ENCODE measurements at regions not wholly inside any gene's neighbourhood (a gene's known extent, or its start where the extent isn't known, plus 50 kb on each side); places are given as distances from the start of the nearest gene placed in this dataset.

- DNase-seq (ENCODE audit: low read depth in 4 of 4, low spot score in 3 of 4): no peak
Observed at GRCh38 chr5:143992496-143992895, 178.0 kb downstream of the YIPF5 start.

- no peak for DNase-seq (ENCODE audit: low read depth in 4 of 4, low spot score in 3 of 4)
Observed at GRCh38 chr5:144002876-144003275, 167.6 kb downstream of the YIPF5 start.

GRCh38 chr5:144003636-144004035 is 166.8 kb downstream of the YIPF5 start:
- no peak for DNase-seq (ENCODE audit: low read depth in 4 of 4, low spot score in 3 of 4)

- DNase-seq (ENCODE audit: low read depth in 4 of 4, low spot score in 3 of 4): no peak
Observed at GRCh38 chr5:144004146-144004545, 166.3 kb downstream of the YIPF5 start.

GRCh38 chr5:144004751-144005150 is 165.7 kb downstream of the YIPF5 start:
- no peak for DNase-seq (ENCODE audit: low read depth in 4 of 4, low spot score in 3 of 4)

- DNase-seq (ENCODE audit: low read depth in 4 of 4, low spot score in 3 of 4): no peak
Observed at GRCh38 chr5:144009116-144009515, 161.3 kb downstream of the YIPF5 start.

GRCh38 chr5:144011388-144011787 is 159.1 kb downstream of the YIPF5 start:
- no peak for DNase-seq (ENCODE audit: low read depth in 4 of 4, low spot score in 3 of 4)

- no peak for DNase-seq (ENCODE audit: low read depth in 4 of 4, low spot score in 3 of 4)
Observed at GRCh38 chr5:144013816-144014215, 156.6 kb downstream of the YIPF5 start.

GRCh38 chr5:144015961-144016360 is 154.5 kb downstream of the YIPF5 start:
- DNase-seq (ENCODE audit: low read depth in 4 of 4, low spot score in 3 of 4): no peak

- DNase-seq (ENCODE audit: low read depth in 4 of 4, low spot score in 3 of 4): no peak
Observed at GRCh38 chr5:144017119-144017518, 153.3 kb downstream of the YIPF5 start.

GRCh38 chr5:144017631-144018030 is 152.8 kb downstream of the YIPF5 start:
- DNase-seq (ENCODE audit: low read depth in 4 of 4, low spot score in 3 of 4): no peak

- DNase-seq (ENCODE audit: low read depth in 4 of 4, low spot score in 3 of 4): no peak
Observed at GRCh38 chr5:144024090-144024489, 146.4 kb downstream of the YIPF5 start.

GRCh38 chr5:144024545-144024944 is 145.9 kb downstream of the YIPF5 start:
- DNase-seq (ENCODE audit: low read depth in 4 of 4, low spot score in 3 of 4): no peak

GRCh38 chr5:144026286-144026685 is 144.2 kb downstream of the YIPF5 start:
- no peak for DNase-seq (ENCODE audit: low read depth in 4 of 4, low spot score in 3 of 4)

- peak in 2 of 4 donors; percentile 34 to 41 for DNase-seq (ENCODE audit: low read depth in 4 of 4, low spot score in 3 of 4)
Observed at GRCh38 chr5:144028058-144028457, 142.4 kb downstream of the YIPF5 start.

- DNase-seq (ENCODE audit: low read depth in 4 of 4, low spot score in 3 of 4): peak in 3 of 4 donors; percentile 35 to 65 (median 50)
Observed at GRCh38 chr5:144028636-144029035, 141.8 kb downstream of the YIPF5 start.

GRCh38 chr5:144030904-144031303 is 139.6 kb downstream of the YIPF5 start:
- DNase-seq (ENCODE audit: low read depth in 4 of 4, low spot score in 3 of 4): no peak

- DNase-seq (ENCODE audit: low read depth in 4 of 4, low spot score in 3 of 4): no peak
Observed at GRCh38 chr5:144032375-144032774, 138.1 kb downstream of the YIPF5 start.

GRCh38 chr5:144033486-144033885 is 137.0 kb downstream of the YIPF5 start:
- DNase-seq (ENCODE audit: low read depth in 4 of 4, low spot score in 3 of 4): no peak

GRCh38 chr5:144035046-144035740 is 135.3 kb downstream of the YIPF5 start:
- no peak for DNase-seq (ENCODE audit: low read depth in 4 of 4, low spot score in 3 of 4)

- DNase-seq (ENCODE audit: low read depth in 4 of 4, low spot score in 3 of 4): no peak
Observed at GRCh38 chr5:144036476-144036875, 134.0 kb downstream of the YIPF5 start.

GRCh38 chr5:144040615-144041305 is 129.7 kb downstream of the YIPF5 start:
- DNase-seq (ENCODE audit: low read depth in 4 of 4, low spot score in 3 of 4): no peak

Measured in right renal pelvis (tissue), 4 donors.